ENCODE measurements at regions not wholly inside any gene's neighbourhood (a gene's known extent, or its start where the extent isn't known, plus 50 kb on each side); places are given as distances from the start of the nearest gene placed in this dataset.
"Not testable (repeated sequence)": the region's sequence is repeated elsewhere in the genome, so short reads cannot be mapped to it uniquely, and the experiment has no call there.

GRCh38 chr12:131418884-131419283 lies 292.0 kb upstream of the SFSWAP start:
- Histone ChIP-seq H3K9ac (ENCODE audit: low read depth, low read length) (no peak overlapping the region), H3K9me3 (ENCODE audit: control insufficient read depth, insufficient read depth, low read length) (no peaks in the 10 kb centered on the region), H3K36me3 (ENCODE audit: insufficient read depth, low read length) (no peaks in the 10 kb centered on the region), H3K4me1 (ENCODE audit: insufficient read depth, low read length) (no peaks in the 10 kb centered on the region)

- Histone ChIP-seq H3K4me1 (ENCODE audit: insufficient read depth, low read length) (no peaks in the 10 kb centered on the region), H3K9ac (ENCODE audit: low read depth, low read length) (no peak overlapping the region), H3K36me3 (ENCODE audit: insufficient read depth, low read length) (no peaks in the 10 kb centered on the region), H3K9me3 (ENCODE audit: control insufficient read depth, insufficient read depth, low read length) (peaks cover 9% of the 10 kb centered on the region)
Observed at GRCh38 chr12:131420867-131421447, 289.9 kb upstream of the SFSWAP start.

- Histone ChIP-seq H3K36me3 (ENCODE audit: insufficient read depth, low read length) (no peaks in the 10 kb centered on the region), H3K4me1 (ENCODE audit: insufficient read depth, low read length) (no peaks in the 10 kb centered on the region), H3K9me3 (ENCODE audit: control insufficient read depth, insufficient read depth, low read length) (peaks cover 9% of the 10 kb centered on the region), H3K9ac (ENCODE audit: low read depth, low read length) (no peak overlapping the region)
Observed at GRCh38 chr12:131421509-131422186, 289.2 kb upstream of the SFSWAP start.

GRCh38 chr12:131422187-131422520 lies 288.7 kb upstream of the SFSWAP start:
- Histone ChIP-seq H3K36me3 (ENCODE audit: insufficient read depth, low read length) (no peaks in the 10 kb centered on the region), H3K9me3 (ENCODE audit: control insufficient read depth, insufficient read depth, low read length) (peaks cover 9% of the 10 kb centered on the region), H3K9ac (ENCODE audit: low read depth, low read length) (no peak overlapping the region), H3K4me1 (ENCODE audit: insufficient read depth, low read length) (no peaks in the 10 kb centered on the region)

GRCh38 chr12:131422744-131423143 lies 288.1 kb upstream of the SFSWAP start:
- Histone ChIP-seq H3K36me3 (ENCODE audit: insufficient read depth, low read length) (no peaks in the 10 kb centered on the region), H3K9ac (ENCODE audit: low read depth, low read length) (no peak overlapping the region), H3K9me3 (ENCODE audit: control insufficient read depth, insufficient read depth, low read length) (peaks cover 9% of the 10 kb centered on the region), H3K4me1 (ENCODE audit: insufficient read depth, low read length) (no peaks in the 10 kb centered on the region)

GRCh38 chr12:131424270-131424669 lies 286.6 kb upstream of the SFSWAP start:
- no peaks in the 10 kb centered on the region for H3K4me1 ChIP-seq (ENCODE audit: insufficient read depth, low read length)
- H3K9me3 ChIP-seq (ENCODE audit: control insufficient read depth, insufficient read depth, low read length) = peaks cover 9% of the 10 kb centered on the region
- no peak overlapping the region for H3K9ac ChIP-seq (ENCODE audit: low read depth, low read length)
- H3K36me3 ChIP-seq (ENCODE audit: insufficient read depth, low read length) = no peaks in the 10 kb centered on the region

- Histone ChIP-seq H3K9ac (ENCODE audit: low read depth, low read length) (no peak overlapping the region), H3K36me3 (ENCODE audit: insufficient read depth, low read length) (no peaks in the 10 kb centered on the region), H3K9me3 (ENCODE audit: control insufficient read depth, insufficient read depth, low read length) (peaks cover 9% of the 10 kb centered on the region), H3K4me1 (ENCODE audit: insufficient read depth, low read length) (no peaks in the 10 kb centered on the region)
Observed at GRCh38 chr12:131425112-131426075, 285.5 kb upstream of the SFSWAP start.

GRCh38 chr12:131428091-131428685 lies 282.7 kb upstream of the SFSWAP start:
- no peak overlapping the region for H3K9ac ChIP-seq (ENCODE audit: low read depth, low read length)
- no peaks in the 10 kb centered on the region for H3K4me1 ChIP-seq (ENCODE audit: insufficient read depth, low read length)
- peaks cover 9% of the 10 kb centered on the region for H3K9me3 ChIP-seq (ENCODE audit: control insufficient read depth, insufficient read depth, low read length)
- H3K36me3 ChIP-seq (ENCODE audit: insufficient read depth, low read length) = no peaks in the 10 kb centered on the region

- not testable (repeated sequence) for H3K4me1 ChIP-seq (ENCODE audit: insufficient read depth, low read length); H3K9me3 ChIP-seq (ENCODE audit: control insufficient read depth, insufficient read depth, low read length); H3K36me3 ChIP-seq (ENCODE audit: insufficient read depth, low read length); H3K9ac ChIP-seq (ENCODE audit: low read depth, low read length)
Observed at GRCh38 chr12:131429221-131429620, 281.7 kb upstream of the SFSWAP start.

- H3K4me1 ChIP-seq (ENCODE audit: insufficient read depth, low read length); H3K9ac ChIP-seq (ENCODE audit: low read depth, low read length); H3K9me3 ChIP-seq (ENCODE audit: control insufficient read depth, insufficient read depth, low read length); H3K36me3 ChIP-seq (ENCODE audit: insufficient read depth, low read length): not testable (repeated sequence)
Observed at GRCh38 chr12:131429697-131430096, 281.2 kb upstream of the SFSWAP start.

GRCh38 chr12:131430158-131430742 lies 280.6 kb upstream of the SFSWAP start:
- Histone ChIP-seq H3K9ac (ENCODE audit: low read depth, low read length) (no peak overlapping the region), H3K4me1 (ENCODE audit: insufficient read depth, low read length) (no peaks in the 10 kb centered on the region), H3K36me3 (ENCODE audit: insufficient read depth, low read length) (no peaks in the 10 kb centered on the region), H3K9me3 (ENCODE audit: control insufficient read depth, insufficient read depth, low read length) (peaks cover 5% of the 10 kb centered on the region; the same call in 1 of the 2 replicates)

GRCh38 chr12:131431126-131431655 lies 279.7 kb upstream of the SFSWAP start:
- H3K9me3 ChIP-seq (ENCODE audit: control insufficient read depth, insufficient read depth, low read length); H3K36me3 ChIP-seq (ENCODE audit: insufficient read depth, low read length); H3K4me1 ChIP-seq (ENCODE audit: insufficient read depth, low read length); H3K9ac ChIP-seq (ENCODE audit: low read depth, low read length): not testable (repeated sequence)

GRCh38 chr12:131432532-131433260 lies 278.2 kb upstream of the SFSWAP start:
- Histone ChIP-seq H3K4me1 (ENCODE audit: insufficient read depth, low read length) (no peaks in the 10 kb centered on the region), H3K9ac (ENCODE audit: low read depth, low read length) (no peak overlapping the region), H3K36me3 (ENCODE audit: insufficient read depth, low read length) (no peaks in the 10 kb centered on the region), H3K9me3 (ENCODE audit: control insufficient read depth, insufficient read depth, low read length) (no peaks in the 10 kb centered on the region)

All from ES-I3 (cell line).